HK-2 (cell line): ENCODE measurements at regions not wholly inside any gene's neighbourhood (a gene's known extent, or its start where the extent isn't known, plus 50 kb on each side); places are given as distances from the start of the nearest gene placed in this dataset.

ENCODE experiments used
- DNase-seq: peaks from one replicate; pipeline ENCODE4 v3.0.0-alpha.2; 2018; ENCODE audit not compliant: unreplicated experiment

DNA sequence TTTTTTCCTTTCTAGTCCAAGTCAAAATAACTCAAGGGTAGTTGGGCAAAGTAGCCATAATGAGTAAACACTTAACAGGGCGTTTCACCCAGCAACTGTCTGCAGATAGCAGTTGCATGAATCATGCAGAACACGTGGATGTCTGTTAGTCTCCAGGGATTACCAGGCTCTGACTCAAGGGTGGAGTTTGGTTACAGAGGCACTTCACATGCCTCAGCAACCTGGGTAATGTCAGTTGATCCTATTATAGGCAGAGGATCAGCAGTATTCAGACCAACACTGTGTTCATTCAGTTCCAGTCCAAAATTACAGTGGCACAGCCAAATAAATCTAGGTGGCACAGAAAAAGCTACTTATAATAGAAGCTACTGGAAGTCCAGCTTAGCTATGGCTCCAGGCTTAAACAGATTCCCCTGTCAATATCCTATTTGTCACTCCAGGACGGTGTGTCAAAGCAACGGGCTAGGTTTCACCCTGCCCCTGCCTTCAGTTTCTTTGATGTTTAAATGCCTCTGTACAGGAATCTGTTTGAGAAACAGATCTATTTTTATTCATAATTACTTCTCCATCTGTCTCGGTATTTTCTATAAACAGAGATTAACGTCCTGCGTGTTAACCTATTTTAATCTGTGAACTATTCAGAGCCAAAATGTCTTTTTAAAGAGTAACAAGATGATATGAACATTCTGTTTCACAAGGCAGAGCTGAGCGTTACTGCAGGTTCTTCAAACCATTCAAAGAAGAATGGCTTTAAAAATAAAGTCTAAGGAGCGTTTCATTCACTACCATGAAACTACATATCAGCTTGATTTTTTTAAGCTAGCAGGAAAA lies 162.6 kb upstream of the AKR1E2 start:
- DNase-seq = peak; percentile 71

DNA sequence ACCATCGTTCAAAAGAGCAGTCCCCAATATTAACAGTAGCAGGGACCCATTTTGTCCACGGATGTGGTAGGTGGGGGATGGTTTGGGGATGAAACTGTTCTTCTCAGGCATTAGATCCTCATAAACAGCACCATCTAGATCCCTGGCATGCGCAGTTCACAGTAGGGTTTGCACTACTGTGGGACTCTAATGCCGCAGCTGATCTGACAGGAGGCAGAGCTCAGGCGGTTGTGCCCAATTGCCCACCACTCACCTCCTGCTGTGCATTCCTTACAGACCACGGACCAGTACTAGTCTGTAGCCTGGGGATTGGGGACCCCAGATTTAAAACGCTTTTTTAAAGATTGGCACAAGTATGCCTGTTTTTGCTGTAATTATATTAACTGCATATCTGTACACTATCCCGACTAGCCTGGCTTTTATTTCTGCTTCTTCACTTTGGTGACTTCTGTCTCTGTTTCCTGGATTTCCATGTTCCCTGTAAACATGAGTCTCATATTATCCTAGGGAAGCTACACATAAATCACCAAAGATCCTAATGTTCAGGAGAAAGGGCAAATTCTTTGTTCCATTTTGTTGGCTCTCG lies 163.3 kb upstream of the AKR1E2 start:
- peak; percentile 69 for DNase-seq

DNA sequence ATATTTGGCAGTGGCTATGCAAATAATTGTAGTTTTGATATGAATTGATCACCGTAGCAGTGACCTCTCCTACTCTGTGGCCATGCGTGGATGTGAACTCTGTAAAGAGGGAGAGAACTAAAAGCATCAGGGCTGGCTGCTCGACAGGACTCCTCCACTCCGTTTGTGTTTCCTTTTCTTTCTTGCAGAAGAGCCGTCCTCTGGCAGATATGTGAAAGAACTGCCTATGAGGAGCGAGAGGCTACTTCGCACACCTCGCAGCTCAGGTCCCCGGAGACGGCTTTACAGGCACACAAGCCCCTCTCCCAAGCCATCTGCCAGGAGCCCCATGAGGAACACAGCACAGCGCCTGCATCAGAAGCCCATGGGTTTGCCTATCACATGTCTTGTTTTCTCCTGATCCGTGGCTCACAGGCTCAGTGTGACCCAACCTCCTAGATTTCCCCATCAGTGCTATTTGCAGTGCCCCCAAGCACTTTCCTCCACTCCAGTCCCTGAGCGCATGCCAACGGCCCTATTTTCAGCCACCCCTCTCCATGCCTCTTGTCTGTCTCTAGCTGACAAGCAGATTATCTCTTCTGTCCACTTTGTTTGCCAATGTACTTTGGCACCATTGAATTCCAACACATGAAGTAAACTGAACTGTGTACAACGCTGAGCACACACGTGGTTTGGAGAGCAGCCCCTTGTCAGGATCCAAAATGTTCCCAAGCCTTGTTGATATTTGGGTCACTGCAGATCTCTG lies 164.3 kb upstream of the AKR1E2 start:
- DNase-seq = no peak

DNA sequence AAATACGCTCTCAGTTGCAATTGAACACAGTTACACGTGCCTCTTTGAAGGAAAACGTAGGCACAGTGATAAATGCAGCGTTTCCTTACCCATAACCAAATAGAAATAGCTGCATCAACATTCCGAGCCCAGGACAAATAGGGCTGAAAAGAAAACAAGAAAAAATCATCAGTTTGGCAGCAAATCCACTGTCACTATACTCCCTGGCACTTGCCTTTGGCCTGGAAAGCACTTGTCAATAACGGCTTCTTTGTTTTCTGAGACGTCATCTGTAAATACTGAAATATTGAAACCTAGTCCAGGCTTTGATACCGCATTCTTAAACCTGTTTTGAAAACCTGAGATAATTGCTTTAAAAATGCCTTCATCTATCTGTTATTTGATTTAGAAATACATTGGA lies 167.2 kb upstream of the AKR1E2 start:
- DNase-seq = no peak

DNA sequence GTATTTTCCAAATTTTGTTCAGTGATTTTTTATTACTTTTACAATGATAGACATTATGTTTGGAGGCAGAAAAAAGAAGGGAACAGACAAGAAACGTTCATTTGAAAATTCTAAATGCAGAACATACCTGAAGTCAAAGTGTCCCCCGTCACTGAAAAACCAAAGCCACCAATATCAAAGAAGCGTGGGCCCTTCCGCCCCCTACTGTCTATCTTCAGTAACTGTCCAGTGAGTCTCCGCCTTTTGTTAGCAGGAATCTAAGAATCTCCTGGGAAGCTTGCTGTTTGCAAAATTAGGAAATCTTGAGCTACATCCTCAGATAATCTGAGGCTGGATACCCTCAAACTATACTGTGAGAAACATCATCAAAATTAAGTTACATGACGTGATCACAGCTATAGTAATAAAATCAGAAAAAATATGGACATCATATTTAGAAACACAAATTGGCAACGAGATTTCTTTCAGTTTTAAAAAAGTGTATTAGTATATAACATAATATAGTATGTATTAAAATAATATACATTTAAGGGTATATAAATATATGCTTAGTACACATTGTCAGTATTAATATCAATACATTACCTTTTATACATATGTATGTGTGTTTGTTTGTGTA lies 169.3 kb upstream of the AKR1E2 start:
- no peak for DNase-seq

DNA sequence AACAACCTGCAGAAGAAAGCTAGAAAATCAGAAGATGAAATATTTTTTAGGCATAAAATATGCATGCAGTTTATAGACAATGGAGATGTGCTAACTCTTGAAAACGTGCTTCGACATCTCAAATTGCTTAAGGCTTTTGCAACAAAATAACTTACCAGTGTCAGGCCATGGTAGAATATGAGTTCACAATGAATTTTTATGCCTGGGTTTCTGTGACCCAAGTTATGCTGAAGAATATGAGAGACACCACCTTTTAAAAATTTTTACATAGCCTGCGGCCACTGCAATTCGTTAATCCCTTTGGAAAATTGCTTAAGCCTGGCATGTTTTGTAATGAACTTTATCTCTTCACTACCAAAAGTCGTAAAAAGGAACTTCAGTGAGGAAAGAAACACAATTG lies 170.1 kb upstream of the AKR1E2 start:
- DNase-seq = no peak

DNA sequence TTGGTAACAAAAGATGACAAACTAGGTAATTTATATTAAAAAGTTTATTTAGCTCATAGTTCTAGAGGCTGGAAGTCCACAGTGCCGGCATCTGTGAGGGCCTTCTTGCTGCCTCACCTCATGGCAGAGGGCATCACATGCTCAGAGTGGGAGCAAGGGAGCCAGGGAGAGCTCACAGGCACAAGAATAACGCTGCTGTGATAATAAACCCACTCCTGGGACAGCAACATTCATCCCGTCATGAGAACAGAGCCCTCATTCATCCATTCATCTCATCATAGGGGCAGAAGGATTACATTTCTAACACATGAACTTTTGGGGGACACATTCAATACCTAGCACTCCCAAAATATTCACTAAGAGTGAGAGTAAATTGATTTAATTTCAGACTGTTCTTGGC lies 170.6 kb upstream of the AKR1E2 start:
- no peak for DNase-seq

DNA sequence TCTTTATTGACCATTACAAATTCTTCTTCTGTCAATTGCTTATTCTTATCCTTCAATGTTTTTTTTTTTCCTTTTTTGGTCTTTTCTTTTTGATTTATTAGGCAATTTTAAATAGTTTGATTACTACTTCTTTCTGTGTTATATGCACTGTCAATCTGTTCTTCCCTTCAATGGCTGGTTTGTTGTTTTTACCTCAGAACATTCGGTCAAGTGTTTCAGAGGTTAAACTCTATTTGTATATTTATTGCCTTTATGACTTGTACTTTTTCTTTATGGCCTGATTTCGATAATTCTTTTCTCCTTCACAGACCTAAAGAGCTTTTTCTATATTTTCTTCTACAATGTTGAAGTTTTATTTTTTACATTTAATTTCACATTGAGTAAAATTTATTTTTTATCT lies 171.5 kb upstream of the AKR1E2 start:
- no peak for DNase-seq

DNA sequence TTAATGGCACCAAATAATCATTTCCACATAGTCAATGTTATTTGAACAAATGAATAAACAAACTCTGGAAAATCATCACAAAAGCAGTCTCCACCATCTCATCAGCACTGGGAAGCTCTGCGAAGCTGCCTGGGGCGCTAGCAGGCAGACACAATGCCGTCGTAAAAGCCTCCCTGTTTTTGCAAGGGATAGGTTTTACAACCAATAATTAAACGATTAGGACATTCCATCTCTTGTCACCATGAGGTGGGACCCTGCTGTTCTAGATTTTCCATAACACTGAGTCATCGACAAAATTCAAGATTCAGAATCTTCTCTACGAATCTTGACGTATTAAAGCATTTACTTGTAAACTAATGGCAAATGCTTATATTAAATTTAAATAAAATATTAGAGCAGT lies 172.8 kb upstream of the AKR1E2 start:
- no peak for DNase-seq

DNA sequence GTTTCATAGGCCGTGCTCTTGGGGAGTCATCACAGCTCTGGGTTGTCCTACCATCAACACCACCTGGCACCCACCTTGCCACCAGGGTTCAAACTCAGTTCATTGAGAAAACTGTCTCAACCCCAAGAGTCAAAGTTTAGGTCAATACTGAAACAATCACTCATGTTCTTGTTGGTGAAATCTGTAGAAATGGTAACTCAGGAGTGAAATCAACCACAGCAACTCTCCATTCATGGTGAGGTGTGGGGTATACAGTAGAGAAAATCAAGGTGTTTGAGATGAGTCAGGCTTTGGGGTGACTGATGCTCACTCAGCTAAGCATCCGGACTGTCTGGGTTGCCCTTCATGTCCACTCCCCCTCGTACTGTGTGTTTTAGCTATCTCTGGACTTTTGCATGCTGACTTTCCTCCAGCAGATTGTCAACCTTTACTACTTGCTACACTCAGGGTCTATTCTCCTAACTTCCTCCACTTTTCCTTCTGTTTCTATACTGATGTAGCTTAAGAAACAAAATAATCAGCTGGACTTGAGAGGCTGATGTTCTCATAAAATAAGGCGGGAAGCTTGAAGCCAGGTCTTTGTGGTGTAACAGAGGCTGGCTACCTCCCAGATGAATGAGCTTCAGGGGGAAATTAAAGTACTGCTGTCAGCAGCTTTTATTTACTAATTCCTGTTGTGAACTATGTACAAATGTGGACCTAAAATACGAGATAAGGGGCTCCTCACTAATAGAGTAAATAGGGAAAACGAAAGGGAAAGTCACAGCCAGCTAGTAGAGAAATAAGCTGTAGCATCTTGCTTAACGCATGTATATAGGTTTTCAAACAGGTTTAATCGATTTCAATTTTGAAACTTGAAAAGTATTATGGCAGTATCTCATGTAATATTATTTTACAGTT lies 173.6 kb upstream of the AKR1E2 start:
- no peak for DNase-seq

DNA sequence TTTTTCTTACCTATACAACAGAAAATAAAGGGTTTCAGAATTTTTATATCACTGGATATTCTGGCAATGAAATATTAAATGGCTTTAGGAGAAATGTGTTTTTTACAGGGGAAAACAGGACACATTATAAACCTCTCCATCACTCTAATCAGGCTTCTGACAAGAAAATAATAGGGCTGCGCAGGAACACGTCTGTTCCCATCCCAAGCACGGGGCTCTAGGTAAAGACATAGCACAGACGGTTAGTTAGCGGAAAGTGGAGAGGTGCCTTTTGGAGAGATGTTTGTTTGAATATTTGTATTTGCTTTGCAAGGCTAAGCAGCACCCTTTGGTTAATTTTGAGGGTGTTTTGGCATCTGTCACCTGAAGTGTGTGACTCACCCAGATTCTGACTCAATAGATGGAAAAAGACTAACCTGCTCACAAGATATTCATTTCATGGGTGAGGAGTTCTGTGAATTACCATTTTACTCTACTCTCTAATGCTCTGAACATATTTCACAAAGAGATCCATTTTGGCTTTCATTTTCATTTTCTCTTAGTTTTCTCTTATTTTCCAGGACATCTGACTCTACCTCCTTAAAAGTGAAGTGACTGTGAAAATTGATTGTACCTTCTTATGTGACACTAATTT lies 174.5 kb upstream of the AKR1E2 start:
- DNase-seq = no peak

DNA sequence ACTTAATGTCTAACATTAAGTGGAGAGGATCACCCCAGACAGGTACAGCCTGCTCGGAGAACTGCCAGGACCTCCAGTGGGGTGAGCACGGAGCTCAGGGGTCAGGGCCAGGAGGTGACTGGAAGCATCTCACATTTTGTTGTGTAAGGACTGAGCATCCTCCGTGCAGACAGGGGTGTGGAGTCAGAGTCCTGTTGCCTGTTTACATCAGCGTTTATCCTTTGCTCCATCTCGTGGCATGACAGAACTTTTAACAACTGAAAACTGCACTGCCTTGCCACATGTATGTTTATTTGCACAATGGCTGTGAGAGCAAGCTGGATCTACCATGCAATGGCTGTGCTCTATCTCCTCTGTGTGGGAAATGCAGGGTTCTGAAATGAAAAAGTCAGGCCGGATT lies 175.4 kb upstream of the AKR1E2 start:
- no peak for DNase-seq

DNA sequence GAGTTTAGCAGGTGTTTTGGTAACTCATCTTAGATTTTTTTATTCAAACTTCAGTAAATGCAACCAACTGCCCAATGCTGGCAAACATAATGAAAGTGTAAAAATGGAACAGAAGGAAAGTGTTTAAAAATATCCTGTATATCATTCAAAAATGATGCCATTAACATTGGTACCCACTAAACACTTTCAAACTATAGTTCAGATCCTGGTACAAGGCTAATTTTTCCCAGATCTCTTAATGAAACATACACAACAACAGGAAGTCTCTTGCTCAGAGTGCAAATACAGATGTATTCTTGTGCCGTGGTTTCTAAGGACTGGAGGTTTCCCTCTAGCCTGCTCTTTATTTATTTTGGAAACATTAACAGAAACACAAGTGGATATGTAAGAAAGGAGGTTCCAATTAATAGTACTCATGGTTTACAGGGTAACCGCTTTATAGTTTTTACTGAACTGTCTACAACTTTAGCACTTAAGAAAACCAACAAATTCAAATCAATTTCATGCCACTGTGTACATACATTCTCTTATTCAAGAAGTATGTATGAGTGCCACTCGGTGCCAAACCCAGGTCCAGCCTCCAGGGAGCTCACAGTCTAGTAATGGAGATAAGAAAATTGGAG lies 176.0 kb upstream of the AKR1E2 start:
- no peak for DNase-seq

DNA sequence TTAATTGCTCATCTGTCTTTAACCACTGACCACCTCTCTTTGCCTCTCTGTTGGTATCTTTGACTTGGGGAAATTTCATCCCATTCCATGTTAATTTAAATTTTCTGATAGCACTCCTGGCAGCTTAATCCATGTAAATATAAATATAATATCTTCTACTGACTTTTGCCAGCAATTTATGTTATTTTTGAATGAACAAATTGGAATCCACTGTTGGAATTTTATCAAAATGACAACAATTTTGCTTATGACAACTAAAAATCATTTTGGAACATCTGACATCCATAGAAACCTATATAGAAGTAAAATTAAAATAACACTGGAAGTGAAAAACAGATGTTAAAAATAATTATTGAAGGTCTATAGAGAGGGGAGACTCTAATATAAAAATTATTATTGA lies 176.5 kb upstream of the AKR1E2 start:
- no peak for DNase-seq

DNA sequence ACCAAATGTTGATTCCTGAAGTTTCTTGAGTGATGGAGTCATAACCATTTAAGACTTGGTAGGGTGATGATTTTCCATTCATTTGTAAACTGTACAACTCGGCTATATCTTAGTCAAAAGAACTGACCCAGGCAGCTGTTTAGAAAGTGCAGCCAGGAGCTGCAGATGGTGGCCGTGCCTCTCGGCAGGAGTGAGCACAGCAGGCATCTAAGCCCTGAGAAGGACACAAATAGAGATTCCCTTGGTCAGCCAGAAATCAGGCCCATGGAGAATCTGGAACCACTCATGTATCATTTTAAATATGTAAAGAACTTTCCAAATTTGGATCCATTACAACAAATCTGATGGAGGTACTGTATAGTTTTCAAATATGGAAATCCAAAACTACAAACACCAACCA lies 177.0 kb upstream of the AKR1E2 start:
- no peak for DNase-seq

DNA sequence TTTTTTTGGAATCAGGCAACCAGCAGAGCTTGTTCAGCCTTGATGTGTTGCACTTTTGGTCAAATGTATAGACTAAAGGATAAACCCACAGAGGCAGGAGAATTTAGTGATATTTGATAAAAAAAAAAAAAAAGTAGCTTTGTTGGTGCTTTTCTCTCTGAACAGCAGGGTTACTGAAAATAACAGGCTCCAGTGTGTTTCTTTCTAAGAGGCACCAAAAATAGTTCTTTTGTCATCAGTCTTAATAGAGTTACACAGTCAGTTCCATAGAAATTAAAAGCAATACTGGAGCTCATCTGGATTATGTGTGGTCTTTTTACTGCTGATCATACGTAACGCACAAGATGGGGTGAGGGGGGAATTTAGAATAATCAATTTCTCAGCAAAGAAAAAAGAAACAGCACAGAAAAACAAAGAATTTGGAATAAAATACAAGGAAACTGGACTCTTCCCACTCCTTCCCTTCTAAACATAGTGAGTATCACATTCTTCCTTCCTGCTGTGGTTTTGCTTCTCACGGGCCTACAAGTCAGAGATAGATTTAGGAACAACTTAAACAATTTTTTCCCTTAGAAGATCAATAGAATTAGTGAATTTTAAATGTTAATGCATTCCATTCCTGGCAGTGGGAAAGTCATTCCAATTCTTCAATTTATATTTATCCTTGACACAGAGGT lies 178.8 kb upstream of the AKR1E2 start:
- no peak for DNase-seq

DNA sequence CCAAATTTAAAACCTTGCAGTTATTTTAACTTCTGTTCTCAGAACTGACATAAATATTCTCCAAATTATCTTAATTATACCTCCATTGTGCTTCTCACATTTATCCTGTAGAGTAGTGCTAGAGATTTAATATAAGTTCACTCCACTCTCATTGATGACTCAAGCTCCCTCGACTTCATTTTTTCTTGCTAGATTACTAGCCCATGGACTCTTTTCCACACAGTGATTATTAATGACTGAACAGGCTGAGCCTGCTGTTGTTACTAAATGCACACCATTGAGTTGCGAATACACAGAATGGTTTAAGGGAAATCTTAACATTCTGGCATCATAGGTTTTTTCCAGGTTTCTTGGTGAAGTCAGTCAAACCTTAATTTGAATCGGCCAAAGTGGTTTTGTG lies 179.5 kb upstream of the AKR1E2 start:
- DNase-seq = no peak

DNA sequence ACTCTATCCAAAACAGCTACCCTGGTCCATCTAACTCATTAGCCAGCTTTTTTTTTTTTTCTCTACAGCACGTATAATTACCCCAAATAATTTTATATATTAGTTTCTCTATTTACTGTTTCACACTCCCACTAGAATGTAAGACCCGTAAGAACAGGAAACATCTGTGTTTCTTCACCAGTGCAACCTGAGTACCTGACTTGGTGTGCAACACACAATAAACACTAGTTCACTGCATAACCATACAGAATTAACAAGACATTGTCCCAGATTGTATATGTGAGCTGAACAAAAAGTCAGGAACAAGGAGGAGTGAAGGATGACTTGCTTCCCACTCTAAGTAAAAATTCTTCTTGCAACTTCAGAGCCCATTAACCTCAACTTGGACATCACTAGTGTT lies 180.2 kb upstream of the AKR1E2 start:
- DNase-seq = no peak

DNA sequence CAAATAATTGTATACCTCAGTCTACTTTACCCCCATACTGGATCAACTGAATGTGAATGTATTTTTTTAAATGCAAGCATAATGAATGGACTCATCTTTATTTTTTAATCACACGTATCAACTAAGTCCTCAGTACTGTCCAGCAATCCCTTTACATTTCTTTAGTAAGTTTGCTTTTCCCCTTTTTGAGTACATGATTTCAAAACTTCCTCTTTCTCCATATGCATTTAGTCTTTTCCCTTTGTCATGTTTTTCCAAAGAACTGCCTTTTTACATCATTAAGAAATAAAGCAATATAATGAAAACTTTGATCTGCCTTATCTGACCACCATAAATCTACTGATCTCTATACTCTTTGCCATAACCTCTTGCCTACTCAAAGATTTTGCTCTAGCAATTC lies 182.5 kb upstream of the AKR1E2 start:
- DNase-seq = no peak

DNA sequence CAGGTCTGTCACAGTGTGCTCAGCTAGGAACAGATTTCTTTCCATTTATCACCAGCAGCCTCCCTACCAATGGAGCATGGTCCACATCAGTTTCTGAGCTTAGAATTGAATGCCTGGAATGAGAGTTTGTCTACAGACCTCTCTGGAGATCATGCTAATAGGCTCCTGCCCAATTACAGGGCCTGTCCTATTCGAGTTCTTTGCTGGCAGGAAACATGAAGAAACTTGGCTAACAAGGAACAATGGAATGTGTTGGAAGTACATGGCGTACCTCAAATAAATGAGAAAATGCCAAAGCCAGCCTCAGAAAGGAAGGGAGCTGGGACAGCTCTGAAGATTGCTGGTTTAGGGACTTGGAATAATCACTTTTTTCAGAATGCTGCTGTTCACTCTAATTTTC lies 186.0 kb upstream of the AKR1E2 start:
- no peak for DNase-seq
